ENCODE measurements at regions not wholly inside any gene's neighbourhood (a gene's known extent, or its start where the extent isn't known, plus 50 kb on each side); places are given as distances from the start of the nearest gene placed in this dataset.

DNA sequence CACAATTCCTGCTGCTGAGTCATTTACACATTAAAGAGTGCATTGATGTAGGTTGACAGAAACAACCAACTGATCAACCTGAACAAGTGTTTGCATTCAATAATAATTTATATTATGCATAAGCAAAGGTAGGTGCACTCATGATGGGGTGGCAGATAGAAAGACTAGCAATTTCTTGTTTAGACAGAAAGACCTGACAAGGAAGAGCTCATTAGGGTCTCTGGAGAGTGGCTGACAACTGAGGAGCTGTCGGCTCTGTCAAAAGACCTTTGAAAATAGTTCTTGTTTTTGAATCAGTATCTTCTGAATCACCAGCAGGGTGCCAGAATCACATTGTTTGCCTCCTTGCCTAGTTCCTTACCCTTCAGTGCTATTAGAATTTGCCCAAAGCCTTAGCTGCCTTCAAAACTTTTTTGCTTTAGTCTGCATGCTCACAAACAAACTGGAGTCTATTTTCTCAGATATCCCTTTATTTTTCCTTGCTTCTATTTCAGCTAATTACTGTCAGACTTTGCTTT, 234.7 kb downstream of the BTG1 start:
- TF ChIP-seq, protein P1, sequence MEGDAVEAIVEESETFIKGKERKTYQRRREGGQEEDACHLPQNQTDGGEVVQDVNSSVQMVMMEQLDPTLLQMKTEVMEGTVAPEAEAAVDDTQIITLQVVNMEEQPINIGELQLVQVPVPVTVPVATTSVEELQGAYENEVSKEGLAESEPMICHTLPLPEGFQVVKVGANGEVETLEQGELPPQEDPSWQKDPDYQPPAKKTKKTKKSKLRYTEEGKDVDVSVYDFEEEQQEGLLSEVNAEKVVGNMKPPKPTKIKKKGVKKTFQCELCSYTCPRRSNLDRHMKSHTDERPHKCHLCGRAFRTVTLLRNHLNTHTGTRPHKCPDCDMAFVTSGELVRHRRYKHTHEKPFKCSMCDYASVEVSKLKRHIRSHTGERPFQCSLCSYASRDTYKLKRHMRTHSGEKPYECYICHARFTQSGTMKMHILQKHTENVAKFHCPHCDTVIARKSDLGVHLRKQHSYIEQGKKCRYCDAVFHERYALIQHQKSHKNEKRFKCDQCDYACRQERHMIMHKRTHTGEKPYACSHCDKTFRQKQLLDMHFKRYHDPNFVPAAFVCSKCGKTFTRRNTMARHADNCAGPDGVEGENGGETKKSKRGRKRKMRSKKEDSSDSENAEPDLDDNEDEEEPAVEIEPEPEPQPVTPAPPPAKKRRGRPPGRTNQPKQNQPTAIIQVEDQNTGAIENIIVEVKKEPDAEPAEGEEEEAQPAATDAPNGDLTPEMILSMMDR (IDR thresholded peaks at IDR 0.05; ENCODE audit: insufficient read depth, low read length, poor library complexity, severe bottlenecking) = no peak
- TF ChIP-seq EZH2phosphoT487 (conservative IDR thresholded peaks at IDR 0.05; ENCODE audit: low read length) = no peak

Data from SU-DHL-6 (cell line).